ENCODE measurements at regions not wholly inside any gene's neighbourhood (a gene's known extent, or its start where the extent isn't known, plus 50 kb on each side); places are given as distances from the start of the nearest gene placed in this dataset.

DNA sequence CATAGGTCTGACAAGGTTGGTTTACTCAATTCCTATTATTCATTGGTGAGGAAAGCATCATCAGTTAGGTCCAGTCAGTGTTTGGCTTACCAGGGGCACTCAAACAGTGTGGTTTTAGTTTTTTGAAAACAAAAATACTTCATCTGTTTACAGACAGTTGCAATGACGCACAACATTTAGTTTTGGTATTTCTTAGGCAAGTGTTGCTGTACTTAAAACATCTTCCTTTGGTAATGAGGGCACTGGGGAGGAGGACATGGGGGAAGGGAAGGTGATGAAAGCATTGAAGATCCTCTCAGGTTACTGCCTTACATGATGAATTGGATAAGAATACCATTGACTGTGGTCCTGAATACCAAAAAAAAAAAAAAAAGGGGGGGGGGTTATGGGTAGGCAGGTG lies 93.7 kb upstream of the MAOA start:
- peaks cover 3% of the 10 kb centered on the region for H3K27me3 Mint-ChIP-seq (ENCODE audit: low read depth)
- no peak for DNase-seq (ENCODE audit: low spot score)
- TF ChIP-seq, protein P1, sequence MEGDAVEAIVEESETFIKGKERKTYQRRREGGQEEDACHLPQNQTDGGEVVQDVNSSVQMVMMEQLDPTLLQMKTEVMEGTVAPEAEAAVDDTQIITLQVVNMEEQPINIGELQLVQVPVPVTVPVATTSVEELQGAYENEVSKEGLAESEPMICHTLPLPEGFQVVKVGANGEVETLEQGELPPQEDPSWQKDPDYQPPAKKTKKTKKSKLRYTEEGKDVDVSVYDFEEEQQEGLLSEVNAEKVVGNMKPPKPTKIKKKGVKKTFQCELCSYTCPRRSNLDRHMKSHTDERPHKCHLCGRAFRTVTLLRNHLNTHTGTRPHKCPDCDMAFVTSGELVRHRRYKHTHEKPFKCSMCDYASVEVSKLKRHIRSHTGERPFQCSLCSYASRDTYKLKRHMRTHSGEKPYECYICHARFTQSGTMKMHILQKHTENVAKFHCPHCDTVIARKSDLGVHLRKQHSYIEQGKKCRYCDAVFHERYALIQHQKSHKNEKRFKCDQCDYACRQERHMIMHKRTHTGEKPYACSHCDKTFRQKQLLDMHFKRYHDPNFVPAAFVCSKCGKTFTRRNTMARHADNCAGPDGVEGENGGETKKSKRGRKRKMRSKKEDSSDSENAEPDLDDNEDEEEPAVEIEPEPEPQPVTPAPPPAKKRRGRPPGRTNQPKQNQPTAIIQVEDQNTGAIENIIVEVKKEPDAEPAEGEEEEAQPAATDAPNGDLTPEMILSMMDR (IDR thresholded peaks at IDR 0.05), result no peak
- H3K36me3 Mint-ChIP-seq (ENCODE audit: low read depth), result no peaks in the 10 kb centered on the region
- H3K4me3 Mint-ChIP-seq (ENCODE audit: unreplicated experiment), result no peak overlapping the region
- H3K4me1 Mint-ChIP-seq (ENCODE audit: low read depth), result no peaks in the 10 kb centered on the region
- H3K9me3 Mint-ChIP-seq (ENCODE audit: low read depth), result peaks cover 5% of the 10 kb centered on the region
- no peak overlapping the region for H3K27ac Mint-ChIP-seq (ENCODE audit: unreplicated experiment)

DNA sequence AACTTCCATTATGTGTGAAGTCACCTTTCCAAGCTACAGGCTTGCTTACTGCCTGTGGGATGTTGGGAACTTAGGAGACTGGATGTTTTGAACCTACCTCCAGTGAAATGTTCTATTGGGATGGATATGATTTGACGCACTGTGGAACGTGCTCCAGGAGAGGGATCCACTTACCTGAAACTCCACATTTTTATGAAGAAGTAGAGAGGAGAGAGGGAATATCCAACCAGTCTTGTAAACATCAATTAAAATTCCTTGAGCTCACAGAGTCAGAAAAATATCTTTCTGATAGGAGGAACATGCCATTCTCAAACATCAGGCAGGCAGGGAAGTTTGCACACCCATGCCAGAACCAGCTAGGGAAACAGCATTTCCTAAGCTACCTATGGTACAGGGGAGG lies 91.1 kb upstream of the MAOA start:
- no peaks in the 10 kb centered on the region for H3K36me3 Mint-ChIP-seq (ENCODE audit: low read depth)
- H3K4me1 Mint-ChIP-seq (ENCODE audit: low read depth), result no peaks in the 10 kb centered on the region
- TF ChIP-seq, protein P1 (IDR thresholded peaks at IDR 0.05), result peak; percentile 25
- DNase-seq (ENCODE audit: low spot score), result no peak
- no peak overlapping the region for H3K27ac Mint-ChIP-seq (ENCODE audit: unreplicated experiment)
- no peak overlapping the region for H3K4me3 Mint-ChIP-seq (ENCODE audit: unreplicated experiment)
- H3K27me3 Mint-ChIP-seq (ENCODE audit: low read depth), result peaks cover 3% of the 10 kb centered on the region
- H3K9me3 Mint-ChIP-seq (ENCODE audit: low read depth), result peaks cover 8% of the 10 kb centered on the region

DNA sequence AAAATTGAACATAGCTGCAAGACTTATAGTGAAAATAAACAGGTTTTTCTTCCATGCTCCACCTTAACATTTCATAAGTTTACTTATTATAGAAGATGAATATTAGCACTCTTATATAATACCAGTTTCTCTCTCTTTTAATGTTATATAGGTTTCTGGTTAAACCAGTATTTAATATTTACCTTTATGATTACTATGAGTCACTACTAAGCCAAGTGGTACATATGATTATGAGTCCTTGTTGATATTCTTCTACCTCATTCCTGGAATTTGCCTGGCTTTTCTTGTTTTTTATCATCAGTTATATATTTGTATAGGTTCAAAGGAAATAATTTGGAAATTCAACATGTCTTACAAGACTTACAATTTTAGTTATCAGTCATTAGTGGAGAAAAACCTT lies 89.9 kb upstream of the MAOA start:
- Mint-ChIP-seq H3K4me1 (ENCODE audit: low read depth) (no peaks in the 10 kb centered on the region), H3K4me3 (ENCODE audit: unreplicated experiment) (no peak overlapping the region), H3K9me3 (ENCODE audit: low read depth) (peaks cover 8% of the 10 kb centered on the region), H3K27ac (ENCODE audit: unreplicated experiment) (no peak overlapping the region), H3K27me3 (ENCODE audit: low read depth) (peaks cover 3% of the 10 kb centered on the region), H3K36me3 (ENCODE audit: low read depth) (no peaks in the 10 kb centered on the region)
- no peak for DNase-seq (ENCODE audit: low spot score)
- TF ChIP-seq, protein P1 (IDR thresholded peaks at IDR 0.05), result no peak

DNA sequence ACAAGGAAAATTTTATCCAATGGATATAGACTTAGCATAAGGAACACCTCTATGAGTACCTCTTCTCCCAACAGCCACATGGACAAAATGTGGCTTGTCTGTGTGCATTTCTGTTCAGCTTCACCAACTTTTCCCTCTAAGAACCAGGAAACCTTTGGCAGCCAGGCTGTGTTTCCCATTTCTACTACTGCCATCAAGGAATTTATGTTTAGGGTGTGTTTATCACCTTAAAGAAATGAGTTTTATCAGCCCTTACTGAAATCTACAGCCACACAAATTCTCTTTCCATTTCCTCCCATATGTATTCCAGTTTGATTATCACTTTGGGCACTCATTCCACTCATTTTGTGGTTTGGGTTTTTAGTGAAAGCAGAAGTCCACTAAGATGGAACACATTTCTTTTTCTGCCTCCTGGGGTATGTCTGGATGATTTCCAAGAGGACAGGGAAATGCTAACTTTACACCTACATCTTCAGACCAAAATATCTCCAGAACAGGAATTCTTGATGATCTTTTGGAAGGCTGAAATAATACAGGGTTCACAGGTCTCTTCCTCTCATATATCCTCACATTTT lies 82.6 kb upstream of the MAOA start:
- Mint-ChIP-seq H3K27me3 (ENCODE audit: low read depth) (peaks cover 4% of the 10 kb centered on the region), H3K27ac (ENCODE audit: unreplicated experiment) (no peak overlapping the region), H3K9me3 (ENCODE audit: low read depth) (peaks cover 6% of the 10 kb centered on the region), H3K36me3 (ENCODE audit: low read depth) (no peaks in the 10 kb centered on the region), H3K4me1 (ENCODE audit: low read depth) (peaks cover 9% of the 10 kb centered on the region), H3K4me3 (ENCODE audit: unreplicated experiment) (no peak overlapping the region)
- TF ChIP-seq, protein P1 (IDR thresholded peaks at IDR 0.05), result no peak
- DNase-seq (ENCODE audit: low spot score), result no peak

DNA sequence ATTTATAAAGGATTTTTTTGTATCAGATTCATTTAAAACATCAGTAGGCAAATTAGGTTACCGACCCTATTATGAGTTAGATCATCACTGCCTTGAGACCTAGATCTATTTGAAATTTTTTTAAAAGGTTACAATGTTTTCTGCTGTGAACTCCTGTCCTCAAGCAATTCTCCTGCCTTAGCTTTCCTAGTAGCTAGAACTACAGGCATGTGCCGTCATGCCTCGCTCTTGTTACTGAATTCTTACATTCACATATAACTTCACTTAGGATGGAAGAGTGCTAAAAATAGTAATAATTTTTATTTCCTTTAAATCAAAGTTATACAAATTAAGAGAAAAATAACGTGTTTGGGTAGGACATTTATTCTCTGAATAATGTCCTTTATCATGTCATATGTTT lies 75.5 kb upstream of the MAOA start:
- H3K4me1 Mint-ChIP-seq (ENCODE audit: low read depth), result no peaks in the 10 kb centered on the region
- no peak overlapping the region for H3K4me3 Mint-ChIP-seq (ENCODE audit: unreplicated experiment)
- peaks cover 4% of the 10 kb centered on the region for H3K27me3 Mint-ChIP-seq (ENCODE audit: low read depth)
- TF ChIP-seq, protein P1 (IDR thresholded peaks at IDR 0.05), result no peak
- DNase-seq (ENCODE audit: low spot score), result no peak
- H3K36me3 Mint-ChIP-seq (ENCODE audit: low read depth), result no peaks in the 10 kb centered on the region
- no peak overlapping the region for H3K27ac Mint-ChIP-seq (ENCODE audit: unreplicated experiment)
- H3K9me3 Mint-ChIP-seq (ENCODE audit: low read depth), result peaks cover 3% of the 10 kb centered on the region

Measured in chondrocyte (in vitro differentiated cells).